Cardiac muscle cell (in vitro differentiated cells and primary cell): ENCODE measurements at regions not wholly inside any gene's neighbourhood (a gene's known extent, or its start where the extent isn't known, plus 50 kb on each side); places are given as distances from the start of the nearest gene placed in this dataset.

Experiments
- DNase-seq, 2 donors: peaks; one replicate each; pipeline versions ENCODE4 v3.0.0 to v3.0.0-alpha.2; 2010 to 2017; ENCODE audit warnings: low read depth in 1 of 2, low spot score in 1 of 2
- H3K27ac ChIP-seq: fragments of 200-600 bp; sonication (generic); 2 replicates; pipeline ENCODE4 v1.5.1; 2016
- H3K27me3 ChIP-seq: fragments of 200-600 bp; sonication (generic); 2 replicates; pipeline ENCODE4 v1.6.0; 2016; ENCODE audit warnings: control low read depth
- H3K36me3 ChIP-seq: fragments of 200-600 bp; sonication (generic); 2 replicates; pipeline ENCODE4 v1.5.1; 2016; ENCODE audit warnings: control low read depth
- H3K4me1 ChIP-seq: fragments of 200-600 bp; sonication (generic); 2 replicates; pipeline ENCODE4 v1.8.1; 2017; ENCODE audit warnings: low read depth, mild to moderate bottlenecking, mixed run types
- H3K4me3 ChIP-seq: fragments of 200-600 bp; sonication (generic); 2 replicates; pipeline ENCODE4 v1.5.1; 2016; ENCODE audit warnings: mild to moderate bottlenecking
- H3K9me3 ChIP-seq: fragments of 200-600 bp; sonication (generic); 2 replicates; pipeline ENCODE4 v1.5.1; 2017; ENCODE audit warnings: low read depth, mild to moderate bottlenecking, control low read depth
- TF ChIP-seq, protein P1 (sequence below): IDR thresholded peaks from 2 replicates; pipeline ENCODE4 v1.5.1; 2012; ENCODE audit warnings: low read depth, mild to moderate bottlenecking, low read length

DNA sequence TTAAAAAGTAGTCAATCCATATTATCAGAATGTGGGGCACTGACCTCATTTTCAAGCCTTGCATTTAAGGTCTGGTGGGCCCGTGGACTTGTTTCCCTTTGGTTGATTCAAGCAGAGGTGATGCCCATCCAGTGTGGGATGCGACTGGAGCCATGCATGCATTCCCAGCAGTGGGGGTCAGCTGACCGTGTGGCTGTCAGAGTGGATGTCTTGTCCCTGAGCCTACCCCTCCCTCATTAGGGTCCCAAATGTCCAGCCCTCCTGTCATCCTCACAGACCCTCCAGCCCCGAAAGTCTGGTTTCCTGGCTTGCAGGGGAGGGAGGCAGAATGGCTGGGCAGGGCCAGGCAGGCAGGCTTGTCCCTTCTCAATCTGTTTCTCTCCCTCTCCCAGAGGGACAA lies 67.3 kb upstream of the SH3RF3 start:
- Histone ChIP-seq H3K4me3 (no peak overlapping the region), H3K27me3 (no peaks in the 10 kb centered on the region), H3K4me1 (peaks cover 25% of the 10 kb centered on the region), H3K36me3 (no peaks in the 10 kb centered on the region), H3K27ac (no peak overlapping the region), H3K9me3 (no peaks in the 10 kb centered on the region)
- DNase-seq: no peak
- TF ChIP-seq, protein P1, sequence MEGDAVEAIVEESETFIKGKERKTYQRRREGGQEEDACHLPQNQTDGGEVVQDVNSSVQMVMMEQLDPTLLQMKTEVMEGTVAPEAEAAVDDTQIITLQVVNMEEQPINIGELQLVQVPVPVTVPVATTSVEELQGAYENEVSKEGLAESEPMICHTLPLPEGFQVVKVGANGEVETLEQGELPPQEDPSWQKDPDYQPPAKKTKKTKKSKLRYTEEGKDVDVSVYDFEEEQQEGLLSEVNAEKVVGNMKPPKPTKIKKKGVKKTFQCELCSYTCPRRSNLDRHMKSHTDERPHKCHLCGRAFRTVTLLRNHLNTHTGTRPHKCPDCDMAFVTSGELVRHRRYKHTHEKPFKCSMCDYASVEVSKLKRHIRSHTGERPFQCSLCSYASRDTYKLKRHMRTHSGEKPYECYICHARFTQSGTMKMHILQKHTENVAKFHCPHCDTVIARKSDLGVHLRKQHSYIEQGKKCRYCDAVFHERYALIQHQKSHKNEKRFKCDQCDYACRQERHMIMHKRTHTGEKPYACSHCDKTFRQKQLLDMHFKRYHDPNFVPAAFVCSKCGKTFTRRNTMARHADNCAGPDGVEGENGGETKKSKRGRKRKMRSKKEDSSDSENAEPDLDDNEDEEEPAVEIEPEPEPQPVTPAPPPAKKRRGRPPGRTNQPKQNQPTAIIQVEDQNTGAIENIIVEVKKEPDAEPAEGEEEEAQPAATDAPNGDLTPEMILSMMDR: no peak

DNA sequence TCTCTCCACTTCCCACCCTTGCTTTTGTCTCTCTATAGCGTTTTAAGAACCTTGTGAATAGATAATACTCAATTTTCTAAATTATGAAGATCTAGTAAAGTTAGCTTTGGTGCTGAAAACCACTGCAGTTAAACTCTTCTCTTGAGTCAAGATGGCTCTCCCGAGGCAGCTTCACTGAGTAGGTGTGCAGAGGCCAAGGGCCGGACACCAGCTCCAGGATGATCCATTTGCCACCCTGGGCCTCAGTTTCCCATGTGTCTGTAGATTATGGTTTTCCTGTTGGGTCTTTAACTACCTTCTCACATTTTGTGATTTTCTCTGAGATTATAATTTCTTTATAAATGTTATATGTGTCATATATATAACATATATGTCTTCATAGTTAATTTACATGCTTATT lies 68.5 kb upstream of the SH3RF3 start:
- no peak overlapping the region for H3K4me3 ChIP-seq
- no peaks in the 10 kb centered on the region for H3K36me3 ChIP-seq
- H3K9me3 ChIP-seq: no peaks in the 10 kb centered on the region
- no peak for DNase-seq
- H3K4me1 ChIP-seq: peaks cover 21% of the 10 kb centered on the region
- H3K27me3 ChIP-seq: no peaks in the 10 kb centered on the region
- TF ChIP-seq, protein P1: no peak
- H3K27ac ChIP-seq: no peak overlapping the region

DNA sequence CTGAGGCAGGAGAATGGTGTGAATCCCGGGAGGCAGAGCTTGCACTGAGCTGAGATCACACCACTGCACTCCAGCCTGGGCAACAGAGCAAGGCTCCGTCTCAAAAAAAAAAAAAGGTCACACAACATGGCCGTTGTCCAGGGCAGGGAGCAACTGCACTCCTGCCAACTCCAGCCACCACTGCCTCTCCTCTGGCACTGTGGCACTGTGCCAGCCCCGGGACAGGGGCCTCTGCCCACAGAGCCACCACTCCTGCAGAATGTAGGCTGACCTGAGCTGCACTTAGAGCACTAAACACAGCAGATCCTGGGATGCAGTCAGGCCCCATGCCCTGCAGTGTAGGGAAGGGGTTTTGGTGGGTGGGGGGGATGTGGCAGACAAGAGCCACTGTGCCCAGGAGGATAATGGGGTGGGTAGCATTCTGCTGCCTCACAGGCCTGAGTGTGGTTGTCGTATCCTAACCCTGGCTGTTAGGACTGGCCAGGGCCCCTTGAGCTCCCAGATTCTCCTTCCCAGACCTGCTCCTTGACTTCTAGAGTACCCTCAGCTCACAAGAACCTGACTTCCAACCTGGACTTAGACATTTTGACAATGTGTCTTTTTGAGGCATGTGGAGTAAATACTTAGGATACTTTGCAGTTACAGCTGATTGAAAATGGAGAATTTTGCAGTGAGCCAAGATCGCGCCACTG lies 69.4 kb upstream of the SH3RF3 start:
- H3K27me3 ChIP-seq: no peaks in the 10 kb centered on the region
- DNase-seq: no peak
- no peaks in the 10 kb centered on the region for H3K36me3 ChIP-seq

DNA sequence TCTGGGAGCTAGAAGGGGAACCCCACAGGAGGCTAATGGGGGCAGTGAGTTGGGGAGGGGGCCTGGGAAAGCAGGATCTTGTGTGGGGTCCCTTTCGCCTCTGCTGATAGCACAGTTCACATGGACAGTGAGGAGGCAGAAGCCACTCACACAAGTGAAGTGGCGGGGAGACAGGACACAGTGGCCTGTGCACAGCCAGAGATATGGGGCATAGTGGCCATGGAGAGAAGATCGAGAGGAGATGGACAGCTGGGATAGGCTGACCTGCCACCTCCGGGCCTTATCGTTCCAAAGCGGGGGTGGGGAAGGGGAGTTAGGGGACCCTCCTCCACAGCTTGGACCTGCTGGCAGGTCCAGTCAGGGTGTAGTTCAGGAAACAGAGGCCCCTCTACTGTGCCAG lies 69.8 kb upstream of the EDAR start:
- H3K36me3 ChIP-seq: no peaks in the 10 kb centered on the region
- H3K27ac ChIP-seq: peak overlapping the region; percentile 39
- no peaks in the 10 kb centered on the region for H3K9me3 ChIP-seq
- H3K27me3 ChIP-seq: no peaks in the 10 kb centered on the region
- TF ChIP-seq, protein P1: no peak
- H3K4me3 ChIP-seq: no peak overlapping the region
- H3K4me1 ChIP-seq: peaks cover 21% of the 10 kb centered on the region
- no peak for DNase-seq

More for the DNA sequence above, 69.4 kb upstream of the SH3RF3 start:
- H3K4me1 ChIP-seq: peaks cover 21% of the 10 kb centered on the region
- no peak overlapping the region for H3K4me3 ChIP-seq
- no peak overlapping the region for H3K27ac ChIP-seq
- H3K9me3 ChIP-seq: no peaks in the 10 kb centered on the region
- TF ChIP-seq, protein P1: no peak

DNA sequence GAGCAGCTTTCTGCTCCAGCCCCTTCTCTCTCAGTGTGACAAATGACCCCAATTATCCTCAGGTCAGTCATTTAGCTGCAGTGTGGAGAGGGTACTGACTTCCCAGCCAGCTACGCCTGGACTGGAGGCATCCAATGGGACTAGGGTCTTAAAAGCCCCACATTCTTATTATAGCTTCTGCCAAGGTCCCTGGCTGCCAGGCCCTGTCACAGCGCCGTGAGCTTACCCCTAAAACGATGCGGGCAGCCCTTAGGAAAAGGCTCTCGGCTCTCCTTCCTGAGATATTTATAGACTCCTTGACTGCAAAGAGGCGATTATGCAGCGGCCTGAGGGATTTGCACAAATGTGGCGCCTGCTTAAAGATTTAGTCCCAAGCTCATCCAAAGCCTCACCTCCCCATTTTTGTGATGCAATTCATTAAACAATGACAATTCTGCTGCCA lies 69.2 kb upstream of the EDAR start:
- peak in 1 of 2 donors; percentile 58 for DNase-seq
- Histone ChIP-seq H3K4me3 (no peak overlapping the region), H3K27me3 (no peaks in the 10 kb centered on the region), H3K4me1 (peaks cover 21% of the 10 kb centered on the region), H3K27ac (peak overlapping the region; percentile 39), H3K9me3 (no peaks in the 10 kb centered on the region), H3K36me3 (no peaks in the 10 kb centered on the region)
- TF ChIP-seq, protein P1: no peak
